ENCODE measurements at regions not wholly inside any gene's neighbourhood (a gene's known extent, or its start where the extent isn't known, plus 50 kb on each side); places are given as distances from the start of the nearest gene placed in this dataset.
"Not testable (repeated sequence)": the region's sequence is repeated elsewhere in the genome, so short reads cannot be mapped to it uniquely, and the experiment has no call there.

DNA sequence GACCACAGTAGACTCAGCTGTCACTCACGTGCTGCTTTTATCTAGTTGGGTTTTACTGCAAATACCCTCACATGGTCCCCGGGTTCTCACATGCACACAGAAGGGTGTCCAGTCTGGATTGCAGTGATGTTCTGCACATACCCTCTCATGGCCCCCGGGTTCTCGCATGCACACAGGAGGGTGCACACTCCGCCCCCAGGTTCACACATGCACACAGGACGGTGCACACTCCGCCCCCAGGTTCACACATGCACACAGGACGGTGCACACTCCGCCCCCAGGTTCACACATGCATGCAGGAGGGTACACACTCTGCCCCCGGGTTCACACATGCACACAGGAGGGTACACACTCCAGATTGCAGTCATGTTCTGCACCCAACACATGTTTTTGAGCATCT, 224.3 kb downstream of the ERMARD start:
- Histone ChIP-seq H3K79me2 (ENCODE audit: control insufficient read depth, low read length) (no peaks in the 10 kb centered on the region), H3K4me2 (ENCODE audit: low read length) (no peak overlapping the region), H3K9me2 (replicated peaks; ENCODE audit: control insufficient read depth, low read length) (no peaks in the 10 kb centered on the region), H3K4me1 (ENCODE audit: control insufficient read depth, low read length) (no peaks in the 10 kb centered on the region), H3K9me3 (ENCODE audit: control insufficient read depth, insufficient read depth, low read length) (no peaks in the 10 kb centered on the region), H3F3A (ENCODE audit: control insufficient read depth, insufficient read depth) (no peaks in the 10 kb centered on the region), H4K20me1 (ENCODE audit: control insufficient read depth, insufficient read depth, low read depth, low read length) (no peaks in the 10 kb centered on the region), H3K4me3 (ENCODE audit: low read length) (no peak overlapping the region), H3K27me3 (ENCODE audit: control insufficient read depth, low read length) (no peaks in the 10 kb centered on the region), H3K27ac (ENCODE audit: low read depth, low read length) (no peak overlapping the region), H3K36me3 (ENCODE audit: control insufficient read depth, low read length) (no peaks in the 10 kb centered on the region)
- no peak for TF ChIP-seq EZH2phosphoT487 (IDR thresholded peaks at IDR 0.05; ENCODE audit: borderline replicate concordance, low read length)
- TF ChIP-seq, protein P1, sequence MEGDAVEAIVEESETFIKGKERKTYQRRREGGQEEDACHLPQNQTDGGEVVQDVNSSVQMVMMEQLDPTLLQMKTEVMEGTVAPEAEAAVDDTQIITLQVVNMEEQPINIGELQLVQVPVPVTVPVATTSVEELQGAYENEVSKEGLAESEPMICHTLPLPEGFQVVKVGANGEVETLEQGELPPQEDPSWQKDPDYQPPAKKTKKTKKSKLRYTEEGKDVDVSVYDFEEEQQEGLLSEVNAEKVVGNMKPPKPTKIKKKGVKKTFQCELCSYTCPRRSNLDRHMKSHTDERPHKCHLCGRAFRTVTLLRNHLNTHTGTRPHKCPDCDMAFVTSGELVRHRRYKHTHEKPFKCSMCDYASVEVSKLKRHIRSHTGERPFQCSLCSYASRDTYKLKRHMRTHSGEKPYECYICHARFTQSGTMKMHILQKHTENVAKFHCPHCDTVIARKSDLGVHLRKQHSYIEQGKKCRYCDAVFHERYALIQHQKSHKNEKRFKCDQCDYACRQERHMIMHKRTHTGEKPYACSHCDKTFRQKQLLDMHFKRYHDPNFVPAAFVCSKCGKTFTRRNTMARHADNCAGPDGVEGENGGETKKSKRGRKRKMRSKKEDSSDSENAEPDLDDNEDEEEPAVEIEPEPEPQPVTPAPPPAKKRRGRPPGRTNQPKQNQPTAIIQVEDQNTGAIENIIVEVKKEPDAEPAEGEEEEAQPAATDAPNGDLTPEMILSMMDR (IDR thresholded peaks at IDR 0.05; ENCODE audit: low read depth, low read length, poor library complexity, severe bottlenecking), result no peak

DNA sequence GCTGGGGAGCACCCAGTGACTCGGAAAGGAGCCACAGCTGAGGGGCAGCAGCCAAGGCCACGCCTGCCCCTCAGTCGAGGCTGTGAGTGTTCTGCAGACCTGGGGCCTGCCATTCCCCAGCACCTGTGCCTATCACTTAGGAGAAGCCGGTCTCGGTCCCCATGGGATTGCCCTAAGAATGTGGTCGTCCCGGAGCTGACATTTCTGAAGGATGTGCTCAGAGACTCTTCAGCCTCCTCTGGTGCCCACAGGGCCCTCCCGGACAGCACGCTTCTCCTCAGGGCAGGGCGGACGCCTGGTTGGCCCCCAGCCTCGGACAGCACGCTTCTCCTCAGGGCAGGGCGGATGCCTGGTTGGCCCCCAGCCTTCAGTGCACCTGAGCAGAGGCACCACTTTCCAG, 223.9 kb downstream of the ERMARD start:
- H3K79me2 ChIP-seq (ENCODE audit: control insufficient read depth, low read length), result no peaks in the 10 kb centered on the region
- no peaks in the 10 kb centered on the region for H3K36me3 ChIP-seq (ENCODE audit: control insufficient read depth, low read length)
- no peak overlapping the region for H3K4me3 ChIP-seq (ENCODE audit: low read length)
- H3K4me2 ChIP-seq (ENCODE audit: low read length), result no peak overlapping the region
- H4K20me1 ChIP-seq (ENCODE audit: control insufficient read depth, insufficient read depth, low read depth, low read length), result no peaks in the 10 kb centered on the region
- H3F3A ChIP-seq (ENCODE audit: control insufficient read depth, insufficient read depth), result no peaks in the 10 kb centered on the region
- no peak overlapping the region for H3K27ac ChIP-seq (ENCODE audit: low read depth, low read length)
- H3K9me2 ChIP-seq (replicated peaks; ENCODE audit: control insufficient read depth, low read length), result no peaks in the 10 kb centered on the region
- TF ChIP-seq EZH2phosphoT487 (IDR thresholded peaks at IDR 0.05; ENCODE audit: borderline replicate concordance, low read length), result no peak
- TF ChIP-seq, protein P1 (IDR thresholded peaks at IDR 0.05; ENCODE audit: low read depth, low read length, poor library complexity, severe bottlenecking), result no peak
- H3K4me1 ChIP-seq (ENCODE audit: control insufficient read depth, low read length), result no peaks in the 10 kb centered on the region
- H3K9me3 ChIP-seq (ENCODE audit: control insufficient read depth, insufficient read depth, low read length), result no peaks in the 10 kb centered on the region
- H3K27me3 ChIP-seq (ENCODE audit: control insufficient read depth, low read length), result no peaks in the 10 kb centered on the region

DNA sequence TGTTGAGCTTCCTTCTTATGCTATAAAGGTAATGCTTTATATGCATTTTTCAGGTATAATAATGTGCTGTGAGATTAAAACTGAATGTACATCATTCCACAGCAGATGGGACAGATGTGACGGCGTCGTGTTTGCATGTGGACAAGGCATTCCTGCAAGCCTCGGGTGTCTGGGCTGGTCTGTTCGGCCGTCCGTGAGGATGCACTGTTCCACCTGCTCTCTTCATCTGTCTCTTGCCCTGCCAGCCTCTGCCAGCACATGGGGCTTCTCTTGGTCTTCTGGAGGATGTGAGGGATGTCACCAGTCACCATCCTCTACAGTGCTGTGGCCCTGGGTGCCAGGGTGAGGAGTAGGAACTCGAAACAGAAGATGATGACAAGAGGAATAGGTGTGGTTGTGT, 223.2 kb downstream of the ERMARD start:
- Histone ChIP-seq H3K27me3 (ENCODE audit: control insufficient read depth, low read length) (no peaks in the 10 kb centered on the region), H3F3A (ENCODE audit: control insufficient read depth, insufficient read depth) (no peaks in the 10 kb centered on the region), H3K27ac (ENCODE audit: low read depth, low read length) (no peak overlapping the region), H3K9me2 (replicated peaks; ENCODE audit: control insufficient read depth, low read length) (no peaks in the 10 kb centered on the region), H3K4me1 (ENCODE audit: control insufficient read depth, low read length) (no peaks in the 10 kb centered on the region), H4K20me1 (ENCODE audit: control insufficient read depth, insufficient read depth, low read depth, low read length) (no peaks in the 10 kb centered on the region), H3K4me2 (ENCODE audit: low read length) (no peak overlapping the region), H3K9me3 (ENCODE audit: control insufficient read depth, insufficient read depth, low read length) (no peaks in the 10 kb centered on the region), H3K4me3 (ENCODE audit: low read length) (no peak overlapping the region), H3K36me3 (ENCODE audit: control insufficient read depth, low read length) (no peaks in the 10 kb centered on the region), H3K79me2 (ENCODE audit: control insufficient read depth, low read length) (no peaks in the 10 kb centered on the region)
- TF ChIP-seq, protein P1 (IDR thresholded peaks at IDR 0.05; ENCODE audit: low read depth, low read length, poor library complexity, severe bottlenecking), result no peak
- TF ChIP-seq EZH2phosphoT487 (IDR thresholded peaks at IDR 0.05; ENCODE audit: borderline replicate concordance, low read length), result no peak

DNA sequence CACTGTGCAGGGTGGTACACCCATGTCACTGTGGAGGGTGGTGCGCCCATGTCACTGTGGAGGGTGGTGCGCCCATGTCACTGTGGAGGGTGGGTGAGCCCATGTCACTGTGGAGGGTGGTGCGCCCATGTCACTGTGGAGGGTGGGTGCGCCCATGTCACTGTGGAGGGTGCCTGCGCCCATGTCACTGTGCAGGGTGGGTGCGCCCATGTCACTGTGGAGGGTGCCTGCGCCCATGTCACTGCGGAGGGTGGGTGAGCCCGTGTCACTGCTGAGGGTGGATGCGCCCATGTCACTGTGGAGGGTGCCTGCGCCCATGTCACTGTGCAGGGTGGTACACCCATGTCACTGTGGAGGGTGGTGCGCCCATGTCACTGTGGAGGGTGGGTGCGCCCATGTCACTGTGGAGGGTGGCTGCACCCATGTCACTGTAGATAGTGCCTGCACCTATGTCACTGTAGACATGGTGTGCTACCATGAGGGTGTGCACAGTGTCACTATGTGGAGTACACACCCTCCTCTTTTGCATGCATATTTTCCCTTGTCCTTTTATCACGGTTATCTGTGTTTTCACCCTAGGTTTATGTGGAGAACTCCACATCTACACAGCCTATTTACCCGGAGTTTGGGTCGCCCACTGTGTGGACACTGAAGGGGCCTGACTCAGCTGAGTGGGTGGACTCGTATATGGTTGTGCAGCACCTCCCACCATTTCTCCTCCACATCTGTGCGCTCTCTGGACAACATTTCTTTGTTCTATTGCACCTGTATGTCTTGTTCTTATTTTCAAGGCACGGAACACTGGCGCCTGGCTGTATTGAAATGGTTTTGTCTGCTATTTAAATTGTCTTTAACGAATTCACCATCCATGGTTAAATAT, 222.4 kb downstream of the ERMARD start:
- H3K9me3 ChIP-seq (ENCODE audit: control insufficient read depth, insufficient read depth, low read length); H4K20me1 ChIP-seq (ENCODE audit: control insufficient read depth, insufficient read depth, low read depth, low read length); H3K27me3 ChIP-seq (ENCODE audit: control insufficient read depth, low read length); H3K36me3 ChIP-seq (ENCODE audit: control insufficient read depth, low read length); H3K27ac ChIP-seq (ENCODE audit: low read depth, low read length); H3F3A ChIP-seq (ENCODE audit: control insufficient read depth, insufficient read depth); H3K4me3 ChIP-seq (ENCODE audit: low read length); H3K4me1 ChIP-seq (ENCODE audit: control insufficient read depth, low read length); H3K9me2 ChIP-seq (replicated peaks; ENCODE audit: control insufficient read depth, low read length); H3K79me2 ChIP-seq (ENCODE audit: control insufficient read depth, low read length); H3K4me2 ChIP-seq (ENCODE audit: low read length): not testable (repeated sequence)
